Panc1 (cell line): ENCODE measurements at regions not wholly inside any gene's neighbourhood (a gene's known extent, or its start where the extent isn't known, plus 50 kb on each side); places are given as distances from the start of the nearest gene placed in this dataset.

Experiments
- SIN3A ChIP-seq: IDR thresholded peaks from 2 replicates; pipeline ENCODE4 v1.6.1; 2012; ENCODE audit warnings: low read depth, mild to moderate bottlenecking, low read length, moderate library complexity, borderline replicate concordance; ENCODE audit not compliant: insufficient read depth
- TF ChIP-seq, protein P1 (sequence below): fragments of 450-650 bp; IDR thresholded peaks from 2 replicates; pipeline ENCODE4 v1.5.1; 2017; ENCODE audit warnings: mild to moderate bottlenecking

DNA sequence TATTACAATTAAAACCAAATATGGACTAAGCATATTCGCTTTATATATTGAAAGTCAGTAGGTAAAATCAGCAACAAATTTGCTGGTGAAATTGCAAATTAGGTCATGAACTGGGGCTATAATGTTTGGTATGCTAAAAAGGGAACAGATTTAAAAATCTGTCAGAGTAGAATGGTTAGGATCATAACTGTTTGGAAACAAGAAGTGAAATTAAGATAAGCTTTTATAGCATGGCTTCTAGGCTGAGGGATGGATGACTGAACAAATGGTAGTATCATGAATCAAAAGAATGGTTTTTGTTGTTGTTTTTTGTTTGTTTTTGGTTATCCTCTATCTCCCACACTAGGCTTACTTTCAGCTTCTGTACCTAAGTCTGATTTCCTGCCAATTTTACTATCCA is 1090.4 kb downstream of the PCDH9 start:
- TF ChIP-seq, protein P1, sequence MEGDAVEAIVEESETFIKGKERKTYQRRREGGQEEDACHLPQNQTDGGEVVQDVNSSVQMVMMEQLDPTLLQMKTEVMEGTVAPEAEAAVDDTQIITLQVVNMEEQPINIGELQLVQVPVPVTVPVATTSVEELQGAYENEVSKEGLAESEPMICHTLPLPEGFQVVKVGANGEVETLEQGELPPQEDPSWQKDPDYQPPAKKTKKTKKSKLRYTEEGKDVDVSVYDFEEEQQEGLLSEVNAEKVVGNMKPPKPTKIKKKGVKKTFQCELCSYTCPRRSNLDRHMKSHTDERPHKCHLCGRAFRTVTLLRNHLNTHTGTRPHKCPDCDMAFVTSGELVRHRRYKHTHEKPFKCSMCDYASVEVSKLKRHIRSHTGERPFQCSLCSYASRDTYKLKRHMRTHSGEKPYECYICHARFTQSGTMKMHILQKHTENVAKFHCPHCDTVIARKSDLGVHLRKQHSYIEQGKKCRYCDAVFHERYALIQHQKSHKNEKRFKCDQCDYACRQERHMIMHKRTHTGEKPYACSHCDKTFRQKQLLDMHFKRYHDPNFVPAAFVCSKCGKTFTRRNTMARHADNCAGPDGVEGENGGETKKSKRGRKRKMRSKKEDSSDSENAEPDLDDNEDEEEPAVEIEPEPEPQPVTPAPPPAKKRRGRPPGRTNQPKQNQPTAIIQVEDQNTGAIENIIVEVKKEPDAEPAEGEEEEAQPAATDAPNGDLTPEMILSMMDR = no peak
- no peak for TF ChIP-seq SIN3A
